ENCODE measurements at regions not wholly inside any gene's neighbourhood (a gene's known extent, or its start where the extent isn't known, plus 50 kb on each side); places are given as distances from the start of the nearest gene placed in this dataset.

- FAIRE-seq: no peak
- TF ChIP-seq EZH2 (IDR thresholded peaks at IDR 0.05; ENCODE audit: low read length) (no peak), CTCF (optimal IDR thresholded peaks at IDR 0.05 in 1 of 3, IDR thresholded peaks at IDR 0.05 in 1 of 3, conservative IDR thresholded peaks at IDR 0.05 in 1 of 3; ENCODE audit: extremely low read depth in 1 of 3, insufficient read depth in 2 of 3, low read length in 3 of 3) (no peak)
- Histone ChIP-seq H3K27me3 (ENCODE audit: control insufficient read depth, extremely low read depth, insufficient read depth, low read length) (no peaks in the 10 kb centered on the region), H3K36me3 (ENCODE audit: control insufficient read depth in 2 of 2, extremely low read depth in 1 of 2, insufficient read depth in 2 of 2, low read length in 2 of 2) (no peaks in the 10 kb centered on the region), H4K20me1 (ENCODE audit: control insufficient read depth, extremely low read depth, insufficient read depth, low read length) (no peaks in the 10 kb centered on the region), H3K79me2 (ENCODE audit: control insufficient read depth, insufficient read depth, low read length) (no peaks in the 10 kb centered on the region), H3K9me3 (ENCODE audit: control insufficient read depth, low read depth, low read length) (no peaks in the 10 kb centered on the region), H3K4me1 (ENCODE audit: control insufficient read depth, extremely low read depth, insufficient read depth, low read length) (peaks cover 9% of the 10 kb centered on the region), H3K4me3 (ENCODE audit: control insufficient read depth in 2 of 3, extremely low read depth in 1 of 3, insufficient read depth in 2 of 3, low read depth in 1 of 3, low read length in 3 of 3) (no peak overlapping the region), H3K4me2 (ENCODE audit: control insufficient read depth, extremely low read depth, insufficient read depth, low read depth, low read length) (no peak overlapping the region), H3K9ac (ENCODE audit: control insufficient read depth, extremely low read depth, insufficient read depth, low read length) (no peak overlapping the region), H2AFZ (ENCODE audit: control insufficient read depth, low read length) (no peak overlapping the region), H3K27ac (ENCODE audit: control insufficient read depth, insufficient read depth, low read length) (no peak overlapping the region), H3K9me1 (ENCODE audit: control insufficient read depth, extremely low read depth, insufficient read depth, low read length) (no peaks in the 10 kb centered on the region)
- dilution Hi-C loops (cut with MboI; ENCODE audit: extremely low pct_ligation_motif_present, low sequenced_read_pairs): no loop called here
- no peak for DNase-seq (ENCODE audit: low read depth, low spot score)
Measured at GRCh38 chr7:121519548-121520521, 123.7 kb upstream of the FAM3C start.

- Histone ChIP-seq H3K27me3 (ENCODE audit: control insufficient read depth, extremely low read depth, insufficient read depth, low read length) (no peaks in the 10 kb centered on the region), H4K20me1 (ENCODE audit: control insufficient read depth, extremely low read depth, insufficient read depth, low read length) (no peaks in the 10 kb centered on the region), H3K9me1 (ENCODE audit: control insufficient read depth, extremely low read depth, insufficient read depth, low read length) (no peaks in the 10 kb centered on the region), H3K27ac (ENCODE audit: control insufficient read depth, insufficient read depth, low read length) (no peak overlapping the region), H2AFZ (ENCODE audit: control insufficient read depth, low read length) (no peak overlapping the region), H3K9ac (ENCODE audit: control insufficient read depth, extremely low read depth, insufficient read depth, low read length) (no peak overlapping the region), H3K4me2 (ENCODE audit: control insufficient read depth, extremely low read depth, insufficient read depth, low read depth, low read length) (no peak overlapping the region), H3K9me3 (ENCODE audit: control insufficient read depth, low read depth, low read length) (peaks cover 2% of the 10 kb centered on the region), H3K4me3 (ENCODE audit: control insufficient read depth in 2 of 3, extremely low read depth in 1 of 3, insufficient read depth in 2 of 3, low read depth in 1 of 3, low read length in 3 of 3) (no peak overlapping the region), H3K79me2 (ENCODE audit: control insufficient read depth, insufficient read depth, low read length) (no peaks in the 10 kb centered on the region), H3K4me1 (ENCODE audit: control insufficient read depth, extremely low read depth, insufficient read depth, low read length) (peaks cover 9% of the 10 kb centered on the region), H3K36me3 (ENCODE audit: control insufficient read depth in 2 of 2, extremely low read depth in 1 of 2, insufficient read depth in 2 of 2, low read length in 2 of 2) (no peaks in the 10 kb centered on the region)
- no peak for FAIRE-seq
- no peak for DNase-seq (ENCODE audit: low read depth, low spot score)
- dilution Hi-C loops (cut with MboI; ENCODE audit: extremely low pct_ligation_motif_present, low sequenced_read_pairs): no loop called here
- TF ChIP-seq EZH2 (IDR thresholded peaks at IDR 0.05; ENCODE audit: low read length): no peak
- TF ChIP-seq CTCF (optimal IDR thresholded peaks at IDR 0.05 in 1 of 3, IDR thresholded peaks at IDR 0.05 in 1 of 3, conservative IDR thresholded peaks at IDR 0.05 in 1 of 3; ENCODE audit: extremely low read depth in 1 of 3, insufficient read depth in 2 of 3, low read length in 3 of 3): no peak
Measured at GRCh38 chr7:121517591-121517990, 121.5 kb upstream of the FAM3C start.

All from keratinocyte (primary cell).